HuH-7 (cell line): ENCODE measurements at regions not wholly inside any gene's neighbourhood (a gene's known extent, or its start where the extent isn't known, plus 50 kb on each side); places are given as distances from the start of the nearest gene placed in this dataset.

Experiments
- DNase-seq: peaks from one replicate; pipeline ENCODE4 v3.0.0; 2011; ENCODE audit warnings: low spot score

DNA sequence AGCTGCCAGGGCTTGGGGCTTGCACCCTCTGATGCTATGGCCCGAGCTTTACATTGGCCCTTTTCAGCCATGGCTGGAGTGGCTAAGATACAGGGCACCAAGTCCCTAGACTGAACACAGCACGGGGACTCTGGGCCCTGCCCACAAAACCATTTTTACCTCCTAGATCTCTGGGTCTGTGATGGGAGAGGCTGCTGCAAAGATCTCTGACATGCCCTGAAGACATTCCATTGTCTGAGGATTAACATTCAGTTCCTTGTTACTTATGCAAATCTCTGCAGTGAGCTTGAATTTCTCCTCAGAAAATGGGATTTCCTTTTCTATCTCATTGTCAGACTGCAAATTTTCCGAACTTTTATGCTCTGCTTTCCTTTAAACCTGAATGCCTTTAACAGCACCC is 337.0 kb upstream of the SMC2 start:
- DNase-seq, result no peak

DNA sequence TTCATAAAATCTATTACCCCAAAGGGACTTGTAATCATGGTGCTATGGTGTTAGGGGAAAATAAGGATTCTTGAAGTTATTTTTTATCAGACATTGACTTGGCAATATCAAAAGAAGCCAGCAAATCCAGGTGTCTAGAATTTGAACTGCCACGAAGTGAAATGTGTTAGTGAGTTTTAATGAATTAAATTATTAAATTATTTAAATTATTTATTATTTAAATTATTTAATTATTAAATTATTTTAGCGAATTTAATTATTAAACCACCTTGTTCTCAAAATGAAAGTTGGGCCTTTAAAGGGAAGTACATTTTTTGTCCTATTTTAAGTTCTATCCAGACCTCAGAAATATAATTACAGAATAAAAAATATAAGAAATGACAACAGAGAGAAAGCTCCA is 332.6 kb upstream of the SMC2 start:
- no peak for DNase-seq

DNA sequence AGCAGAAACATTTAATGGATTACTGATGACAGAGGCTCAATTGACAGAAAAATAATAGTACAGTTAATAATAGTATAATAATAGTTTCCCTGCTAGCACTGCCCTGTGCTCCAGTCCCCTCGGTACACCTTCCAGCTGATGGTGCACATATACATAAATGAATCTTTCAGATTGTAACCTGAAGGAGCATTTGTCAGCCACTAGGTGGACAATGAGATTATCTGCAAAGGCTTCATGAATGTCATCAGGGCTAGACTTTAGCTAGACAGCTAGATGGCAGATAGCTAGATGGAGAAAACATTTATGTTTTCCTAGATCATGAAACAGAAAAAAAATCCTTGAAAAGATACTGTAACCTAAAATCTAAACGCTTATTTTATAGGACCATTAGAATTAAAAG is 304.4 kb upstream of the SMC2 start:
- DNase-seq, result no peak

DNA sequence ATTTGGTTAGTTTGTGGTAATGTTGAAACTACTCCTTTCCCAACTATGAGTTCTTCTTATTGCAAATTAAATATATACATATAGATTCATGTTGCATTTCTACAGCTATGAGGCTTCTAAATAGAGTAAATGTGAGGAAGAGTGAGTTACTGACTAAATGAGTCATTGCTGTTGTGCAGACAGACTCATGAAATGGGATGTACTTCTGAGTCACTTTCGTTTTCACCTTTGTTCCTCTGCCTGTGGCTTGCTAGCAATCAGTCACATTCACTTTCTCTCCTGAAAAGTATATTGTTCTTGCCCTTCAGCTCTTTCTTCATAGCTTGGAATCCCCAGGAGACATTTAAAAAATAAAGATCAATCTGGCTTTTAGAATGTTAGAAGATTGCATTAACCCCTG is 295.5 kb upstream of the SMC2 start:
- no peak for DNase-seq

DNA sequence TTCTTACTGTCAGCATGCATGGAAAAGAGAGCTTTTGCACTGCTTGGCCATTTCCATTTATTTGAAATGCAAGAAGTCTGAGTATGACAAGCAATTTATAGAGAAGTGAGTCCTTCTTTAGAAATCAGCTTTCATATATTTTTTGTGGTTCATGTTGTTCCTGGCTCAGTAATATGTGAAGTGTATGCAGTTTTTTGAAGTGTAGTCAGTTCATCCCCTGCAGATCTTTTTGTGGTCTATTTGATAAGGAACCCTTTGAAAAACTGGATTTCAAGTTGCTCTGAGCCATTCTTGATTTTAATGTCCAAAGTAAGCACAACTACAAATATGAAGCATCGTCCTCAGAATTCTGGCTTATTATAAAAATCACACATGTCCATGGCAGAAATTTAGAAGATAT is 294.1 kb upstream of the SMC2 start:
- no peak for DNase-seq

DNA sequence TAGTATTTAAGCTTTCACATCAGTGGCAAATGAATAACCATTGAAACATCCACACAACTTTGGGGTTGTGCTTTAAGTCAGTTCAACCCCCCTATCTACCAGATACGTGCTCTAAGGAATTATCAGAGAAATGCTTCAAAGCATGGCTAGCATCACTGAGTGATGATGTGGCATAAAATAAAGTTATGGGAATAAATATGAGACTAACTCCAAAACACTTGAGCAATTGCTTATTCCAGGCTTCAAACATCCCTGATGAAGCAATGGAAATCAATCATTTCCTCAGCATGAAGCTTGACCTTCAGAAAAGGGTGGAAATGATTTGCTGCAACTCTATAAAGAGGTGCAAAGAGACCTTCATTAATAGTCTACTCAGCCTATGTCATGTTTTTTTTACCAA is 292.0 kb upstream of the SMC2 start:
- no peak for DNase-seq

DNA sequence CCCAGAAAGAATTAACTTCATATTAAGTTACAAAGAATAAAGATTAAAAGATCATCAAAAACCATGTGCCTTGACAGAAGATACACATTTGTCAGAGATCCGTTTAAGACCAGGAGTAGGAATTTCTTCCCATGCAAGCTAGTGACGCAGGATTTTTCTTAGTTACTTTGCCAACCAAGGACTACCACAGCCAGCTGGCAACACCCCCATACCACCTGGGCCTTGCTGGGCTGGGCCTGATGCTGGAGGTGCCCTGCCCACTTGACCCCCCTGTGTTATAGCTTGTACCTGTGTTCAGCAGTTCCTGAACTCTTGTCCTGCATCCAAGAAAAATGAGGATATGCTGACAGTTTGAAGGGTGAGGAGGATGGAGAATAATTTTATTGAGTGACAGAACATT is 290.9 kb upstream of the SMC2 start:
- DNase-seq, result no peak

DNA sequence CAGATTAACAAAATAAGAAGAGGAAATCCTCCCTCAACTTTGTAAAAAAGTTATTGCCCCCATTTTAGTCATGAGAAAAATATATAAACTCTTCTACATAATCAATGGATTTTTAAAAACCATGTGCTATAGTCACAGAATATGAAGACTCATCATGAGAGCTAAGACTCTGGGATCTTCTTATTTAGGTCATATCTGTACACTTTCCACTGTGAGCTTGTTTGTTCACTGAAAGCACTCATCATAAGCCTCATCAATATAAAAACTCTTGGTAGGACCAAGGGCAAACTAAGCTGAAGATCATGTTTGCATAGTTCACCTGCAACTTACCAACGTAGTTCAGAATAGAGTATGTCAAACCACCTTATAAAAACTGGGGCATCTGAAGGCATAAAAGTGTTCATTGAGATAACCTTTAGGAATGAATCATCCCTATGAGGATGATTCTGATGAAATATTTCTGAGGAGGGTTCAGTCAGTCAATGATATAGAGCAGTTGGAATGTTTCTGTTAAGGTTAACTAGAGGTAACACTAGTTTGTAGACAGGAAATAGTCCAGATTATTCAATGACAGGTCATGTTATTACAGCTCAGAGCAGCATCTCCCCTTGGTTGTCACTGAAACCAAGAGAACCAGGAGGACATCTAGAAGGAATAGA is 289.9 kb upstream of the SMC2 start:
- no peak for DNase-seq

DNA sequence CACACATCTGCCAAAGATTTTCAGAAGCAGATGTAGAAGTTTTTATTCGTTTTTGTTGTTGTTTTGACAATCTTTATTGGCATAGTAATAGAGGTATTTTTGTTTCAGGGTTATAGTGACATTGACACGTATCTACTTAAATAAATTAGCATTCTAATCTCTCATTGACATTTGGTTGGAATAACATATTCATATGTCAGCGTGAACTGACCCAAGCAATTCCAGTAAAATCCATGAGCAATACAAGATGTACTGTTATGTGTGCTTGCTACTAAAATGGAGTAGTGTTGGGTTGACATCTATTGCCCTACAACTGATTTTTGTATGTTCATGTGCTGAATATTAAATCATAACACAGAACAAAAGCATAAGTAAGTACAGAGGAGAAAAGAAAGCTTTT is 284.4 kb upstream of the SMC2 start:
- no peak for DNase-seq

DNA sequence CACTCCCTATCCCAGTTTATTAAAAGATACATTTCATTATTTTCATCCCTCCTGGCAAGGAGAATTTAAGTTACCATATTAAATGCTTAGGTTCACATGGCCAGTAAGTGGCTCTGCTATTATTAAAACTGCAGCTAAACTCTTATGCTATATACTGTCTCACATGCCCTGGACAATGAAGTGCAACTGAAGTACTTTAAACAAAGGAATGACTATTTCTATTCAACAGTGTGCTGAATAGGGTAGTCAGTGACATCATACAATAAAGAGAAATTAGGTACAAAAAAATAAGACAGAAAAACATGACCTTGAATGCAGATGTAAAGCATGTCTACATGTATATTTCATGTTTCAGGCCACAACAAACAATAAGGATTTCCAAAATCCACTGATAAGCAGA is 282.6 kb upstream of the SMC2 start:
- DNase-seq, result no peak

DNA sequence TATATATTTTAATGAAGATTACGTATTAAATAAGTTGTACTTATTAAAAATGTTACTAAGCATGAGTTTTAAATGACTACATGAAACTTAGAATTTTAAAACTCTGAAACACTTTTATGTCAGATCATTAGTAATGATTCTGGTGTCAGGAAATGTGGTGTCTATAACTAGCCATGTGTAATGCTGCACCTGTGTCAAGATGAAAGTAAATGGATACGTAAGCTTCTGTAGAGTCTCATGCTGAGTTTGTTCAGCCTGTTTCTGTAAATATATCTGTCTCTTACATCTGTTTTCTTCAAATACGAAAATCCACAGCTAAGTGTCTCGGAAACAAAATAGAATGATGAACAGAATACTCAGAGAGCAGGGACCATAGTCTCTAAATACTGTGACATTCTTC is 278.0 kb upstream of the SMC2 start:
- DNase-seq, result no peak

DNA sequence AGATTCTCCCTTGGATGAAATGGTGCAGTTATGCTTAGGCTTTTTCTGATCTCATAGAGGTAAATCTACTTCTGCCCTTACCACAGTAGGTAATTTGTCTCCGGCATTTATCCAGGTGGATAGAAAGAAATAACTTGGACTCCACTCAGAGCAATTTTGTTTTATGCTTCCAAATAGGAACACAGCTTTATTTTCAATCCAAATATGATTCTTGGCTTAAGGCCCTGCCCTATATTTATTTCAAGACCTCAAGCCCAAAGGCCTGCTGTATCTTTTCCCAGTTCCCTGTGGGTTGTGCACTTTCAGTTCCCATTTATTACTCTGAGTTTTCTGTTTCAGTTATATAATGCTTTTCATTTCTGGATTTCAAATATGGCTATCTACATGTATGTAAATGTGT is 274.2 kb upstream of the SMC2 start:
- DNase-seq, result no peak

DNA sequence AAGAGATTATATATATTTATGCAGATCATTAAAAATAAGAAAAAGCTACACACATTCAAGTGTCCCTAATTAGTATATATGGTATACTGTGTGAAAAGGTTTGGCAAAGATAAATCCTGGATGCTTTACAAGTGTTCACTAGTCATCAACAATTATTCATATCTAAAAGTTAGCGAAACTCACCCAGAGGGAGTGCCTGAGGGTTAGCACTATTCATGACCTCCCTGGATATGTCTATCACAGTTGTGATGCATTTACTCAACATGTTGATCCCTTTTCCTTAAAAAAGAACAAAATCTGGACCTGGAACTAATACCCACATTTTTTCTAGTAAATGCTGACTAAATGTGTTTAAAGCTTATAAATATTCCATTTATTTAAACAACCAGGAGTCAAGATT is 273.0 kb upstream of the SMC2 start:
- DNase-seq, result no peak

DNA sequence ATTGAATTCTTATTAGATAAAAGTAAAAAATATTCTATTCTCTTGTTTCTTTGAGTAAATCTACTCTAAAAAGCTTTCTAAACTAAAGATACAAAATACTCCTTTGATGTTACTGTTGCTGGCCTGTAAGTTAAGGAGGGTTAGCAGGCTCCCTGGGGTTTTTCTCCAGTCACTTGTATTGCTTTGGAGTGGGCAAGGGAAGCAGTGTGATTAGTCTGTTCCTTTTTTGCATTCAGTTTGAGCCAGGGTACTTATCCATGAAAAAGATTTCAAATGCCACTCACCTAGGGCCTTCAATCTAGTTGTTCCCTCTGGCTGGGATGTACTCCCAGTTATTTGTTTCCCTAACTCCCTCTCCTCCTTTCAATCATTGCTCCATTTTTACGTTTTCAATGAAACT is 256.2 kb upstream of the SMC2 start:
- no peak for DNase-seq

DNA sequence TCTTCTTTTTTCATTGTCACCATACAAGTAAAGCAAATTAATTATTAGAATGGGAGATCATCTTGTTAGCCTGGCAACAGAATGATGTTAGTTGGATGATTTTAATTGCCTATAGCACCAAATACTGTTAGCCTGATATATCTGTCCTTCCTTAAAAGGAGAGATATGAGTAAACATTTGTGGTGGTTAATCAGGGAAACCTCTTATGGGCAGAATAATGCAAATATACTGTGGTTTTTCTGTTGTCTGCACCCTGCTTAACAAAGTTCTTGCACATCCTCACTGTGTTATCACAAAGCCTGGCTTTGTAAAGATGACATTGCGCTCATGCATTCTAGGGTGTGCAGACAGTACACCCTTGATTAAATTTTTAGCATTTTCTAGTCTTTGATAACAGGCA is 254.9 kb upstream of the SMC2 start:
- DNase-seq, result no peak

DNA sequence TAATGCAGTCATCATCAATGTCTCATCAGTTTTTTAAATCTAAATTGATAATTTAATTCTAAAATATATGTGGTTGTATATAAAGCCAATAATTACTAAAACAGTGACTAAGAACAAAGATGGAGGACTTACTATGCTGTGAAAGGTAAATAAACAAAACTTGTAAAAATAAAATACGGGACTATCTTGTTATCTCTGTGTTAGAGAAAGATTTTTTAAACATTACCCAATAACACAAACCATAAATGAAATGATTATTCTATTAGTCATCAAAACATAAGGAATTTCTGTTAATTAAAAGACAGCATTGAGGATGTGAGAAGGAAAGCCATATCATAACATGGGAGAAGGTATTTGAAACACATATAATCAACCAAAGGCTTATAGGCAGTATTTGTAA is 226.2 kb upstream of the SMC2 start:
- no peak for DNase-seq

DNA sequence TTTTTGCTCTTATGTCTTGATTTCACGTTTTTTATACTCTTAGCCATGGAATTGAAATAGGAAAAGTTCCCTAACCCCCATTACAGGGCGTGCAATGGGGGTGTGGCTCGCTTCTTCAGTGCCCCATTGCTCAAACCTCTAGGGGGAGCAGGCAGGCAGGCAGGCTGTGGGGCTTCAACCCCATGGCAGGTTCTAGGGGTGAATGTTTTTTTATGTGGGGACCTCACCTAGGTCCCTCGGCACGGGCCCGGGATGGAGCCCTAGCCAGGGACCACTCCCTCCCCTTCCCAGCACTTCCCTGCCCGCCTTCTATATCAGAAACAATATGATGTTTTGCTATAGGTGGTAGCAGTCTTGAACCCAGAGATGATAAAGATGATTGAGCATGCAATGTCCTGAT is 221.3 kb upstream of the SMC2 start:
- DNase-seq, result no peak

DNA sequence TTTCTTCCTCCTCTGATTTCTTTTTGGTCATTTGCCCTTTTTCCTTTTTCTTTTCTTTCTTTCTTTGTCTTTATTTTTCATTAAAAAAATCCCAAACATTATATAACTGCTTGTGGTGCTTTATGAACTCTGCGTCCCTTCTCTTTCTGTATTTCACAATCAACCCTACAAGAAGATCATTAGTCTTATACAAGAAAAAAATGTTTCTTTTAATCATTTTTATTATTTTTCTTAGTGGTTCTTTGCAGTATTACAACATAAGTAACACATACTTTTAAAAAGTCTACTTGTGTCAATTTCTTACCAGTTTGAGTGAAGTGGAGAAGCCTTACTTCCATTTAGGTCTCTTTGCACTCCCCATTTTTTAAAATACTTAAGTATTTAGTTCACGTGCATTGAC is 212.7 kb upstream of the SMC2 start:
- DNase-seq, result no peak

DNA sequence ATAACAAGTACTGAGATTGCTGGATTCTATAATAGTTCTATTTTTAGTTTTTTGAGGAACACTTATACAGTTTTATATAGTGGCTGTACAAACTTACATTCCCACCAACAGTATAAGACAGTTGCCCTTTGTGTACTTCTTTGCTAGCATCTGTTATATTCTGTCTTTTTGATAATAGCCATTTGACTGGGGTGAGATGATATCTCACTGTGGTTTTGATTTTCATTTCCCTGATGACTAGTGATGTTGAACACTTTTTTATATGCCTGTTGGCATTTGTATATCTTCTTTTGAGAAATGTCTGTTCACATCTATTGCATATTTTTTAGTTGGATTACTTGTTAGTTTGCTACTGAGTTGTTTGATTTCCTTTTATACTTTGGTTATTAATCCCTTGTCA is 204.1 kb upstream of the SMC2 start:
- no peak for DNase-seq

DNA sequence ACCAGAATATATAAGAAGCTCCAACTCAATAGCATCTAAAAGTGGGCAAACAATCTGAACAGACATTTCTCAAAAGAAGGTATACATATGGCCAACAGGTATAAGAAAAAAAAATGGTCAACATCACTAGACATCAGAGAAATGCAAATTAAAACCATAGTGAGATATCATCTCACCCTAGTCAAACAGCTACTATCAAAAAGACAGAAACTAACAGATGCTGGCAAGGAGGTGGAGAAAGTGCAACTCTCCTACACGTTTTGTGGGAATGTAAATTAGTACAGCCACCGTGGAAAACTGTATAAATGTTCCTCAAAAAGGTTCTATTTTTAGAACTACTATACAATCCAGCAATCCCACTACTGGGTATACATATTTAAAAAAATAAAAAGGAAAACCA is 199.9 kb upstream of the SMC2 start:
- no peak for DNase-seq

DNA sequence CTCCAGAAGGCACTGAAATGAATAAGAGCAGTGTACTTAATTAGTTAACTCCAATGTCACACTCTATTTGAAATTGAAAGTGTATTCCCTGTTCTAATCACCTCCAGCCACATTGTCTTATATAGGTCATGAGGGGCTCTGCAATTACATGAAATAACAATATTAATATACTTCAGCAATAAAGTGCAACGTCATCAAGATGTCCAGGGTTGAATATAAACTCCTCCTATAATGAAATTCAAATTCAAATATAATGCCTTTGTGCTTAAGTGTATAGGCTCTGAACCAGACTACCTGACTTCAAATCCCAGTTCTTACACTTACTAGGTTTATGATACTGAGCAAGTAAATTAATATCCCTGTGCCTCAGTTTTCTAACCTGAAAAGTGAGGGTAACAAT is 195.6 kb upstream of the SMC2 start:
- no peak for DNase-seq

DNA sequence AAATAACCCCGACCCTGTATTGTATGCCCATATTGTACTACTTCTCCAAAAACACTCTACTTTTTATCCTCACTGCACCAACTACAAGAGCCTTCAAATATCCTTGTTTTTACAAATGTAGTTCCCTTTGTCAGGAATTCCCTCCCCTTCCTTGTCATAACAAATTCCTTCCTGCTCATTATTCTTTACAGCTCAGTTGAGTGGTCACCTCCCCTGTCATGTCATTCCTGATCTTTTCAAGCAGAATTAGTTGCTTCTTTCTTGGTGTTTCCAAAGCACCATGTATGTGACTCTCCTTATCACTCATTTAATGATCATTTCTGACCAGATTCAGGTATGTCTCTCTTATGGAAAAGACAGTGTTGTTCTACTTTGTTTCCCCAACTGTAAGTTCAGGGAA is 194.2 kb upstream of the SMC2 start:
- no peak for DNase-seq

DNA sequence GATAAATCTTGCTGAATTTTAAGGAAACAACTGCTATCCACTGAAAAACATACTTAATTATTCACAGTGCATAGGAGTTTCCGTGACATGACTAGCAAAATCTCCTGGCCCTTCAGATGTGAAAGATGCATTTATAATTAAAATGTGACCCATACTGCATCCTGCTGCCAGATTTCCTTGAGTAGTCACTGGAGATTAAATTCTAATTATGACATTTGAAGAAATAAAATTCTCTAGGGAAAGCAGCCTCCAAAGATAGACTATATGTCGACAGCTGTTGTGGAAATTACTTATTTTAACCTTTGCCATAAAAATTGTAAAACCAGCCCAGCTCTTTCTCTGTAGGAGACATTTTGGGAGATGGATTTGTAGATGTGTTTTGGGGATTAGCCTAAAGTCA is 193.6 kb upstream of the SMC2 start:
- no peak for DNase-seq

DNA sequence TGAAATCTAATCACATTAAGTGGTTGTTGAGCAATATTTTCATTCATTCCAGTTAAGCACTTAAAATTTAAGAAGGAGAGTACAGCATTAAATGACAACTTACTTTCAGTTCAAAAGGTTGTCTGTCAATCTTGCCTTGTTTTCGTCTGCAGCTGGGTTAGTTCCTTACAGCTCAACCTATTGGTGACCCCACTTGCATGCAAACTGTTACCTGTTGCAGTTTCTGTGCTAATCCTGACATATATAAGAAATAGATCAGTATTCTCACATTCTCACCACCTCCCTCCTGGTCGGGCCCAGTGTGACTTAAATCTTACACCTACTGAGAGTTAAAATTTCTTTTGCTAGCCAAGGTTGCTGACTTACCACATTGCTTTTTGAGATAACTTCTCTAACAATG is 191.8 kb upstream of the SMC2 start:
- DNase-seq, result no peak

DNA sequence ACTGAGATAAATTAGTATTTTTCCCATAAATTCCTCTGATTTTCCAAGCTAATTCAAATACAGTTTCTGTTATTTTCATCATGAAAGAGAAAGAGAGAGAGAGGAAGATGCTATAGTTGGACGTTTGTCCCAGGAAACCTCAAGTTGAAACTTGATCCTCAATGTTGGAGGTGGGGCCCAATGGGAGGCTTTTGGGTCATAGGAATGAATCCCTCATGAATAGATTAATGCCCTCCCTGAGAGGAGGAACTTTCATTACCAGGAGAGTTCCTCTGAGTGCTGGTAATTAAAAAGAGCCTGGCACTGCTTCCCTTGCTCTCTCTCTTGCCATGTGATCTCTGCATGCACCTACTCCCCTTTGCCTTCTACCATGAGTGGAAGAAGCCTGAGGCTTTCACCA is 189.9 kb upstream of the SMC2 start:
- no peak for DNase-seq
